Endothelial cell of umbilical vein (primary cell): ENCODE measurements at regions not wholly inside any gene's neighbourhood (a gene's known extent, or its start where the extent isn't known, plus 50 kb on each side); places are given as distances from the start of the nearest gene placed in this dataset.

Experiments
- BruUV-seq: library from RNA; stranded (reverse); fragments of 400-500 nt; replicated peaks from 2 replicates; lab custom pipeline; 2021; lab: Mats Ljungman, UMichigan
- CTCF ChIA-PET: fragments of 300-600, 350-600 bp; sonication (Branson Sonifier 250); formaldehyde crosslinking; loops from one replicate; lab custom pipeline; 2021; ENCODE audit warnings: antibody characterized with exemption, inconsistent platforms; lab: Charles Lee
- POLR2A ChIA-PET: fragments of 300-600, 350-600 bp; sonication (Branson Sonifier 250); formaldehyde crosslinking; loops from one replicate; lab custom pipeline; 2021; ENCODE audit warnings: antibody characterized with exemption, inconsistent platforms; lab: Charles Lee
- DNase-seq: peaks from one replicate; pipeline ENCODE4 v3.0.0-alpha.2; 2011; ENCODE audit warnings: low read depth, low spot score
- FAIRE-seq: peaks from 2 replicates; lab custom pipeline; 2011; peaks lifted over from hg19 to GRCh38; lab: Jason Lieb, UNC
- H2AFZ ChIP-seq: 2 replicates; pipeline ENCODE4 v1.6.0; 2012; ENCODE audit warnings: low read depth, low read length, control low read depth, inconsistent platforms
- H3K27ac ChIP-seq: 2 replicates; pipeline ENCODE4 v1.5.1; 2011; ENCODE audit warnings: low read depth, mild to moderate bottlenecking, control low read depth, low read length, moderate library complexity; ENCODE audit not compliant: insufficient read depth
- H3K27me3 ChIP-seq, 2 experiments: 2 replicates each; pipeline versions ENCODE4 v1.6.0 to v1.6.1; 2011; ENCODE audit warnings: low read length in 2 of 2, mixed read lengths in 1 of 2; ENCODE audit not compliant: control insufficient read depth in 2 of 2, insufficient read depth in 2 of 2
- H3K36me3 ChIP-seq, 2 experiments: 2 replicates in 1 of 2; 3 replicates in 1 of 2; pipeline ENCODE4 v1.5.1; 2011; ENCODE audit warnings: low read length in 2 of 2, mild to moderate bottlenecking in 1 of 2, moderate library complexity in 1 of 2; ENCODE audit not compliant: control insufficient read depth in 2 of 2, insufficient read depth in 2 of 2; ENCODE audit errors: extremely low read depth in 1 of 2
- H3K4me1 ChIP-seq: 3 replicates; pipeline ENCODE4 v1.5.1; 2011; ENCODE audit warnings: mild to moderate bottlenecking, low read length; ENCODE audit not compliant: control insufficient read depth, insufficient read depth; ENCODE audit errors: extremely low read depth
- H3K4me2 ChIP-seq: 2 replicates; pipeline ENCODE4 v1.6.1; 2011; ENCODE audit warnings: low read length, control low read depth, mixed read lengths; ENCODE audit not compliant: insufficient read depth
- H3K4me3 ChIP-seq, 3 experiments: fragments of 200-600 bp in 1 of 3; sonication (generic), shearing (Covaris generic) in 1 of 3; replicated peaks in 1 of 3; 2 replicates each; pipeline ENCODE4 v1.5.1; 2011 to 2016; ENCODE audit warnings: control low read depth in 3 of 3, low read length in 3 of 3, mild to moderate bottlenecking in 2 of 3, inconsistent platforms in 1 of 3, low read depth in 1 of 3, moderate library complexity in 1 of 3; ENCODE audit not compliant: insufficient read depth in 1 of 3
- H3K79me2 ChIP-seq: 2 replicates; pipeline ENCODE4 v1.6.0; 2012; ENCODE audit warnings: low read length, inconsistent platforms; ENCODE audit not compliant: control insufficient read depth, insufficient read depth
- H3K9ac ChIP-seq: replicated peaks from 2 replicates; pipeline ENCODE3; 2011; ENCODE audit warnings: low read length, control low read depth; ENCODE audit not compliant: insufficient read depth; ENCODE audit errors: extremely low read depth
- H3K9me1 ChIP-seq: replicated peaks from 3 replicates; pipeline ENCODE4 v1.6.0; 2011; ENCODE audit warnings: mild to moderate bottlenecking, low read length; ENCODE audit not compliant: control insufficient read depth, insufficient read depth; ENCODE audit errors: extremely low read depth
- H3K9me3 ChIP-seq: replicated peaks from 2 replicates; pipeline ENCODE4 v1.5.1; 2012; ENCODE audit warnings: low read length, inconsistent platforms; ENCODE audit not compliant: control insufficient read depth, insufficient read depth
- H4K20me1 ChIP-seq: replicated peaks from 2 replicates; pipeline ENCODE3; 2011; ENCODE audit warnings: mild to moderate bottlenecking, low read length; ENCODE audit not compliant: control insufficient read depth, insufficient read depth; ENCODE audit errors: extremely low read depth
- CTCF ChIP-seq, 2 donors: IDR thresholded peaks; 1 replicate in 1 of 2; 2 replicates in 1 of 2; pipeline ENCODE4 v1.5.1; 2011; ENCODE audit warnings: low read length in 2 of 2, mild to moderate bottlenecking in 2 of 2, moderate library complexity in 2 of 2, control low read depth in 1 of 2, inconsistent platforms in 1 of 2, low read depth in 1 of 2; ENCODE audit not compliant: insufficient read depth in 1 of 2; ENCODE audit errors: extremely low read depth in 1 of 2
- EZH2 ChIP-seq: IDR thresholded peaks from 2 replicates; pipeline ENCODE4 v1.6.1; 2012; ENCODE audit warnings: borderline replicate concordance, low read depth, mild to moderate bottlenecking, moderate library complexity, low read length, inconsistent platforms; ENCODE audit not compliant: severe bottlenecking
- FOS ChIP-seq: IDR thresholded peaks from 2 replicates; pipeline ENCODE4 v1.6.1; 2011; ENCODE audit warnings: mild to moderate bottlenecking, low read length, moderate library complexity, borderline replicate concordance; ENCODE audit not compliant: insufficient read depth
- GATA2 ChIP-seq: IDR thresholded peaks from 2 replicates; pipeline ENCODE4 v1.7.0; 2011; ENCODE audit warnings: low read depth, mild to moderate bottlenecking, moderate library complexity, mixed read lengths, low read length; ENCODE audit not compliant: insufficient read length, insufficient read depth
- JUN ChIP-seq: IDR thresholded peaks from 2 replicates; pipeline ENCODE4 v1.6.1; 2011; ENCODE audit warnings: borderline replicate concordance, low read depth; ENCODE audit not compliant: insufficient read length, insufficient read depth
- MAX ChIP-seq: IDR thresholded peaks from 2 replicates; pipeline ENCODE4 v1.6.1; 2011; ENCODE audit not compliant: insufficient read depth, insufficient read length
- MYC ChIP-seq: IDR thresholded peaks from one replicate; pipeline ENCODE4 v1.6.1; 2011; ENCODE audit warnings: mild to moderate bottlenecking, low read depth, low read length
- POLR2A ChIP-seq: IDR thresholded peaks from 2 replicates; pipeline ENCODE4 v1.6.1; 2012; ENCODE audit warnings: low read depth, mild to moderate bottlenecking, control low read depth, low read length
- POLR2AphosphoS5 ChIP-seq: IDR thresholded peaks from 2 replicates; pipeline ENCODE4 v1.6.1; 2012; ENCODE audit warnings: low read depth, mild to moderate bottlenecking, control low read depth, low read length, moderate library complexity; ENCODE audit not compliant: insufficient read depth
- dilution Hi-C: fragments of 300-500 bp; cut with MboI; formaldehyde crosslinking; loops from one replicate; pipeline ENCODE4 v1.15.0; 2019; ENCODE audit warnings: low sequenced_read_pairs; ENCODE audit not compliant: extremely low pct_ligation_motif_present
- intact Hi-C: fragments of 100-400 bp; cut with micrococcal nuclease; formaldehyde crosslinking; loops from one replicate; pipeline ENCODE4 v1.10.0; 2022

GRCh38 chr2:3974765-3975164, 271.4 kb downstream of the DCDC2C start:
- Histone ChIP-seq H2AFZ (no peak overlapping the region), H3K79me2 (no peaks in the 10 kb centered on the region), H3K4me1 (no peaks in the 10 kb centered on the region), H3K4me2 (no peak overlapping the region), H3K9me3 (no peaks in the 10 kb centered on the region), H3K27ac (no peak overlapping the region), H3K9ac (no peak overlapping the region), H3K4me3 (no peak overlapping the region), H4K20me1 (no peaks in the 10 kb centered on the region), H3K27me3 (no peaks in the 10 kb centered on the region), H3K36me3 (no peaks in the 10 kb centered on the region), H3K9me1 (no peaks in the 10 kb centered on the region)
- dilution Hi-C loops (no loop called here), intact Hi-C loops (no loop called here)
- TF ChIP-seq EZH2 (no peak), MYC (no peak), FOS (no peak), POLR2A (no peak), JUN (no peak), MAX (no peak), POLR2AphosphoS5 (no peak), GATA2 (no peak), CTCF (IDR thresholded peaks at IDR 0.05; ENCODE audit: extremely low read depth in 1 of 2, insufficient read depth in 1 of 2, low read depth in 1 of 2, low read length in 2 of 2) (no peak)
- no peak for DNase-seq
- POLR2A ChIA-PET, result no interaction called here
- CTCF ChIA-PET, result interaction anchor here (1.2 kb wide), 1 partner anchor 740 kb away, joined by 3 read pairs; no protein-coding TSS in a partner anchor
- FAIRE-seq, result no peak
- BruUV-seq, result no TSS peak
